GM13977 (cell line): ENCODE measurements at regions not wholly inside any gene's neighbourhood (a gene's known extent, or its start where the extent isn't known, plus 50 kb on each side); places are given as distances from the start of the nearest gene placed in this dataset.

ENCODE experiments used
- DNase-seq: peaks from one replicate; pipeline ENCODE4 v3.0.0; 2012; ENCODE audit warnings: low spot score
- in situ Hi-C: fragments of 300-500 bp; cut with MboI; formaldehyde crosslinking; loops from one replicate; pipeline ENCODE4 v1.12.0; 2022; ENCODE audit warnings: low sequenced_read_pairs, low pct_unique_long_range_greater_than_20kb, mixed read lengths, inconsistent platforms; ENCODE audit not compliant: unreplicated experiment
- TF ChIP-seq, protein P1 (sequence below): IDR thresholded peaks from 2 replicates; pipeline ENCODE4 v1.5.1; 2012; ENCODE audit warnings: mild to moderate bottlenecking, control low read depth; ENCODE audit not compliant: insufficient read depth; ENCODE audit errors: extremely low read depth, missing control alignments

DNA sequence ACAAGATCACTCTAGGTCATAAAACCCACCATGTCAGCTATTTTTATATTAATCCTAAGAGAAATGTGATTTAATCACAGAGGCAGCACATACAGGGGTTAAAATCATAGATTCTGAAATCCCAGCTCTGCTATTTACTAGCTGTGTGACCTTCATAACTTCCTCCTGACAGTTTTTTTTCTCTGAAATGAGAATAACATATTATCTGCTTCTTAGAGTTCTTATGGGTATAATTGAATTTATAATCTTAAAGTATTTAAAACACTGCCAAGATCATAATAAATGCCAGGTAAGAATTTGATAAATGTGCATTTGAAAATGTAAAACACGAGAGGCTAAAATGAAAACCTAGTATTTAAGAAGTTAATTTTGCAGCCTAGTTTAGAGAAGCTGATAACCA is 722.9 kb downstream of the SLITRK6 start:
- in situ Hi-C loops: no loop called here
- DNase-seq: no peak

DNA sequence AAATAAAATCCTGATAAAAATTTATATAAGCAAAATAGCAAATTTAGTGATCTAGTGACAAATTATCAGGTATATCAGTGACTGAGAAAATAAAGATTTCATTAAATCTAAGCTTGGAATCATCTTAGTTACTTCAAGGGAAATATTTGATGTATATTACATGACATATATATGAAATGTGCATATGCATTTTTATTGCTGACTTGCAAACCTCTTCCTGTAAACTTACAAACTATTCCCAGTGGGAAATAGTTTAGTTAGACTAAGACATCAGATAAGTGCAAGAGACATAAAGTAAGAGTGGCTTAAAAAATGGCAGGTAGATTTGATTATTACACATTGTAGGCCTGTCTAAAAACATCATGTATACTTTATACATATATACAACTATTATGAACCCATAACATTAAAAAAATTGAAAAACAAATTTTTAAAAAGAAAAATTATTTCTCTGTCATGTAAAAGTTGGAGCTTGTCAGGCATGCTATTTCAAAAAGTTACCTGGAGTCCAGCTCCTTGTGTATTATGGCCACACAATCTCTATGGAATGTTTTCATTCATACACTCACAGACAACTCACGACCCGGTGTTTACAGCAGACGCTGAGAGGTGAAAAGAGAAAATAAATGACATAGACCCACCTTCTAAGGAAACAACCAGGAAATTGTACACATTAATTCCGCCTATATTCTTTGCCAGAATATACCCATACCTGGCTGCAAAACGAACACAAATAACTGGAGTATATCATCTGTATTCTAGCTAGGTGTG is 724.5 kb downstream of the SLITRK6 start:
- in situ Hi-C loops: no loop called here
- no peak for DNase-seq
- TF ChIP-seq, protein P1, sequence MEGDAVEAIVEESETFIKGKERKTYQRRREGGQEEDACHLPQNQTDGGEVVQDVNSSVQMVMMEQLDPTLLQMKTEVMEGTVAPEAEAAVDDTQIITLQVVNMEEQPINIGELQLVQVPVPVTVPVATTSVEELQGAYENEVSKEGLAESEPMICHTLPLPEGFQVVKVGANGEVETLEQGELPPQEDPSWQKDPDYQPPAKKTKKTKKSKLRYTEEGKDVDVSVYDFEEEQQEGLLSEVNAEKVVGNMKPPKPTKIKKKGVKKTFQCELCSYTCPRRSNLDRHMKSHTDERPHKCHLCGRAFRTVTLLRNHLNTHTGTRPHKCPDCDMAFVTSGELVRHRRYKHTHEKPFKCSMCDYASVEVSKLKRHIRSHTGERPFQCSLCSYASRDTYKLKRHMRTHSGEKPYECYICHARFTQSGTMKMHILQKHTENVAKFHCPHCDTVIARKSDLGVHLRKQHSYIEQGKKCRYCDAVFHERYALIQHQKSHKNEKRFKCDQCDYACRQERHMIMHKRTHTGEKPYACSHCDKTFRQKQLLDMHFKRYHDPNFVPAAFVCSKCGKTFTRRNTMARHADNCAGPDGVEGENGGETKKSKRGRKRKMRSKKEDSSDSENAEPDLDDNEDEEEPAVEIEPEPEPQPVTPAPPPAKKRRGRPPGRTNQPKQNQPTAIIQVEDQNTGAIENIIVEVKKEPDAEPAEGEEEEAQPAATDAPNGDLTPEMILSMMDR: no peak

More for the DNA sequence above, 722.9 kb downstream of the SLITRK6 start:
- TF ChIP-seq, protein P1: no peak

DNA sequence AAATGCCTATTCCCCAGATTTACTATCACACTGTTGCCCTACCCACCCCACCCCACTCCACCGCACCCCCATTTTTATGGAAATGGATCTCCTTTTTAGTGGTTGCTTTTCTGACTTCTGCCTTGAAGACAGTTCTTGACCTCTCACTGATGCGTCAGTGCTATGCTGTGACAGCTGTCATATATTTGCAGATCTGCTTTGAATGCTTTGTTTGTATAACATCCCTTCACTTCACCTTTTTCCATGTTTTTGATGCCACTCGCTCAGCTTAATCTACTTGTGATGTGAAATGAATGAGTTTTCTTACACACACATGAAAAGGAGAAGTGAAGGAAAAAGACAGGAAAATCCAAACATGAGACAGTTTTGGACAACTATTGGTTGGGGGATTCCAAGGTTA is 731.0 kb downstream of the SLITRK6 start:
- no peak for DNase-seq
- TF ChIP-seq, protein P1: no peak
- in situ Hi-C loops: no loop called here

DNA sequence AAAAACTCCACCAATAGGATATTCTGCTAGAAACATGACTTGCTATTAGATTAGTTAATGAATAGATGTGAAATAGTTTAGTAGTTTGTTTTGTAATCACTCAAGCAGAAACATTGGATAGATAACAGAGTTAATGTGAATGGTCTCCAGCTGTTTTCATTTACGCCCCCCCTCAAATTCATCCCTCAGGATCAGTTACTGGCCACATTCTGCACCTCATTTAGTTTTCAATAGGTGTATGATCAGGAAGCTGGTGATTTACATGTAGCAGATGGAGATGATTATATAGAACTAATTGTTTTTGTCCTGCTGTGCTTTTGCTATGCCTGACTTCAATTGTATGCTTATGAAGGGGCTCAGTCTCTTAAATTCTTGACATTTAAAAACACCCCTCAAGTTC is 759.0 kb downstream of the SLITRK6 start:
- no peak for DNase-seq
- in situ Hi-C loops: no loop called here

DNA sequence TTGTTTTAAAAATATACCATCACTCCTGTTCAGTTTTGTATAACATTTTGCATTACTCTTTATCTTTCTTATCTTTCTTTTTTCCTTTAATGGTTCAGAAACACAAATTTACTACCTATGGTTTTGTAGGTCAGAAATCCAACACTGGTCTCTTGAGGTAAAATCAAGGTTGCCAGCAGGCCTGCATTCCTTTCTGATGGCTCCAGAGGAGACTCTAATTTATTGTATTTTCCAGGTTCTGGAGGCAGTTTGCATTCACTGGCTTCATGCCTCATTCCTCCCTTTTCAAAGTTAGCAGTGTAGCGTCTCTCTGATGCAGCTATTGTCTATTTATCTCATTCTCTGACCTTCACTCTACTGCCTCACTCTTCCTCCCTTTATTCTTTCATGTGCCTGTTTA is 767.4 kb downstream of the SLITRK6 start:
- TF ChIP-seq, protein P1: no peak
- in situ Hi-C loops: no loop called here

More for the DNA sequence above, 759.0 kb downstream of the SLITRK6 start:
- TF ChIP-seq, protein P1: no peak

DNA sequence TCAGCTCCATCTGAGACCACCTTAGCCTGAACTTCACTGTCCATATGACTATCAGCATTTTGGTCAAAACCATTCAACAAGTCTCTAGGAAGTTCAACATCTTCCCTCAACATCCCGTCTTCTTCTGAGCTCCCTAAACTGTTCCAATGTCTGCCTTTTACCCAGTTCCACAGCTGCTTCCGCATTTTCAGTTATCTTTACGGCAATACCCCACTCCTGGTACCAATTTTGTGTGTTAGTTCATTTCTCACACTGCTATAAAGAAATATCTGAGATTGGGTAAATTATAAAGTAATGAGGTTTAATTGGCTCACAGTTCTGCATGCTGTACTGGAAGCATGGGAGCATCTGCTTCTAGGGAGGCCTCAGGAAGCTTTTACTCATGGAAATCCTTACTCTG is 771.2 kb downstream of the SLITRK6 start:
- DNase-seq: no peak
- in situ Hi-C loops: no loop called here
- TF ChIP-seq, protein P1: no peak

More for the DNA sequence above, 767.4 kb downstream of the SLITRK6 start:
- no peak for DNase-seq
